NOMO-1 treated with DMSO at 0.1 percent for 48 hours (cell line): ENCODE measurements at regions not wholly inside any gene's neighbourhood (a gene's known extent, or its start where the extent isn't known, plus 50 kb on each side); places are given as distances from the start of the nearest gene placed in this dataset.
"Not testable (repeated sequence)": the region's sequence is repeated elsewhere in the genome, so short reads cannot be mapped to it uniquely, and the experiment has no call there.

ENCODE experiments used
- DNase-seq: peaks from one replicate; lab custom pipeline; 2025; ENCODE audit not compliant: unreplicated experiment; lab: John Stamatoyannopoulos, UW

- DNase-seq: no peak
These were observed 266.4 kb downstream of the CXCL12 start for GRCh38 chr10:44118500-44118899.

DNA sequence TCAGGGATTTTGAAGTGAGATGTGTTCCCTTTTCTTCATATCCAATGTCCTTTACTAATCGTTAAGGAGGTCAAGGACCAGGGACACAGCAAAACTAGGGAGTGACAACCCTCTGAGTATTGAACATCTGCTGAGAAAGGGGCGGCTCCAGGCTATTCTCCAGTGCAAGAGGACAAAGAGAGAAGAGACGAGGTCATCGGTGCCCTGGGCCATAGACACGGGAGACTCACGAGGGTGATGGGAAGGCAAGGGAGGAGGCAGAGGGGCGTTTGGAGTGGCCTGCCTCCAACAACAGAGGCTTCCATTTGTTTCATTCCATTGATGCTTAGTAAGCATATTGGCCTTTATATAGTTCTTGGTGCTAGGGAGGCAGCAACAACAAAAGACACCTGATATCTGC lies 268.4 kb downstream of the CXCL12 start:
- no peak for DNase-seq

GRCh38 chr10:44115516-44115915 lies 269.4 kb downstream of the CXCL12 start:
- DNase-seq: no peak

- no peak for DNase-seq
These were observed 270.5 kb downstream of the CXCL12 start for GRCh38 chr10:44114441-44114840.

DNA sequence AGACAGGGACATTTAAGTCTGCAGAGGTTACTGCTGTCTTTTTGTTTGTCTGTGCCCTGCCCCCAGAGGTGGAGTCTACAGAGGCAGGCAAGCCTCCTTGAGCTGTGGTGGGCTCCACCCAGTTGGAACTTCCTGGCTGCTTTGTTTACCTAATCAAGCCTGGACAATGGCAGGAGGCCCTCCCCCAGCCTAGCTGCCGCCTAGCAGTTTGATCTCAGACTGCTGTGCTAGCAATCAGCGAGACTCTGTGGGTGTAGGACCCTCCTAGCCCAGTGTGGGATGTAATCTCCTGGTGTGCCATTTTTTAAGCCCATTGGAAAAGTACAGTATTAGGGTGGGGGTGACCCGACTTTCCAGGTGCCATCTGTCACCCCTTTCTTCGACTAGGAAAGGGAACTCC lies 272.6 kb downstream of the CXCL12 start:
- DNase-seq: not testable (repeated sequence)

DNA sequence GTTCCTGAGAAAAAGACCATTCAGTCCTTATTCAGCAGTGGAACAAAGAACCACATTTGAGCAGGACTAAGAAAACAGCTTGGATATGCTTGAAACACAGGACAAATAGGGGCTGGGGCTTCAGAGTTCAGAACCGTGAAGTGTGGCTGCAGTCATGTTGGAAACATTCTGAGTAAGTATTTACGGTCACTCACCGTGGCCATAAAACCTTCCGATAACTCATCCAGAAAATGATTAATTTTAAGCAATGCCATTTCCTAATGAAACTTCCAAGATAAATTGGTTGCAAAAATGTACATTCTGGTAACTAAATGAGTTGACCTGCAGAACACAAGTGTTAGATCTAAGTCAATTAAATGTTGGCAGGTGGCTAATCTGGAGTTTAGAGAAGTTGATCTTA lies 279.2 kb downstream of the CXCL12 start:
- no peak for DNase-seq

DNA sequence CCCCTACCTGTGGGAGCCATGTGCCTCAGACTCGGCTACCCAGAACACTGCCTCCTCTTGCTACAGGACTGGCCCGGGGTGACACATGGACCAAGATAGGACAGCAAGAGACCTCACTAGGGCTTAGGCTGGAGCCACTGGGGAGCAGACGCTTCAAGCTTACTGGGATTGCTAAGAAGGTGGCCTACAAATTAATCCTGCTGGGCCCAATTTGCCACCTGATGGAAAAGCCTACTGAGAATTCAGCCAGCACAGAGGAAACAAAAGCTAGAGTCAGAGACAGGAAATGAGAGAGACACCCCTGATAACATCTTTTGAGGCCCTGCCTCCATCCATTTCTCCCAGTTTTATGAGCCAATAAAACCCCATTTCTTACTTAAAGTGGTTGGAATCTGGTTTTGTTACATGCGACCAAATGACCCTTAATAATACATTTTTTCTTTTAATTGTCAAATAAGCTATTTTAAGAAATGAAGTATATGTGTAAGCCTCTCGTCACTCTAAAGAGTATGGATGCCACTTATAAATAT lies 282.1 kb downstream of the CXCL12 start:
- no peak for DNase-seq

DNA sequence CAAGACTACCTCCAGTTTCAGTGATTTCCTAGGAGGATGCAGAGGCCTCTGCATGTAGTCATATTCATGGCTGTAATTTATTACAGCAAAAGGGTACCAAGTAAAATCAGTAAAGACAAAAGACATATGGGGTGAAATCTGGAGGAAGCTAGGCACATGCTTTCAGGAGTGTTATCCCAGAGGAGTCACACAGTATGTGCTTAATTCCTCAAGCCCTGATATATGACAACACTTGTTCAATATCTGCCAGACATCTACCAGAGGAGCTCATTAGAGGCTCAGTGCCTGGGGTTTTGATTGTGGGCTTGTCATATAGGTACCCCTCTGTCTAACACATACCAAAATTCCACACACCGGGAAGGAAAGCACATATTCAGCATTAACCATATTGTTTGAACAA lies 283.8 kb downstream of the CXCL12 start:
- DNase-seq: no peak

GRCh38 chr10:44099511-44099910 lies 285.4 kb downstream of the CXCL12 start:
- no peak for DNase-seq

GRCh38 chr10:44096217-44096616 lies 288.7 kb downstream of the CXCL12 start:
- not testable (repeated sequence) for DNase-seq

DNA sequence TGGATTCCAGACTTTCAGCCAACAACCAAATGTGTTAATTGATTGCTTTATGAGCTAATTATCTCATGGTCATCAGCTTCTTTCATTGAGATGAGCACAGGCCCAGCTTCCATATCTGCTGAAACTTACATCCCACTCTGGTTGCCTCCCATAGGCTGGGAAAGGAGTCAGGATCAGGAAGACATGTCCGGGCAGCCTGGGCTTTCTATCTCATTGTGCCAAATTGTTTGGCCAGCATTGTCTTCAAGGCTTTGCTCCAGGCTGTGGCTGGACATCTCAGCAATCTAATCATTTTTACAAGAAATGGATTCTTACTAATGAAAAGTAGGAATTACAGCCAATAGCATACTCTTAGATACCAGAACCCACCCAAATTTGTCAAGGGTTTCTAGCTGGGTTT lies 295.2 kb downstream of the CXCL12 start:
- no peak for DNase-seq

- DNase-seq: no peak
These were observed 297.5 kb downstream of the CXCL12 start for GRCh38 chr10:44087403-44087802.

GRCh38 chr10:44083719-44084400 lies 301.0 kb downstream of the CXCL12 start:
- DNase-seq: no peak

- DNase-seq: no peak
These were observed 313.4 kb downstream of the CXCL12 start for GRCh38 chr10:44071479-44071878.

DNA sequence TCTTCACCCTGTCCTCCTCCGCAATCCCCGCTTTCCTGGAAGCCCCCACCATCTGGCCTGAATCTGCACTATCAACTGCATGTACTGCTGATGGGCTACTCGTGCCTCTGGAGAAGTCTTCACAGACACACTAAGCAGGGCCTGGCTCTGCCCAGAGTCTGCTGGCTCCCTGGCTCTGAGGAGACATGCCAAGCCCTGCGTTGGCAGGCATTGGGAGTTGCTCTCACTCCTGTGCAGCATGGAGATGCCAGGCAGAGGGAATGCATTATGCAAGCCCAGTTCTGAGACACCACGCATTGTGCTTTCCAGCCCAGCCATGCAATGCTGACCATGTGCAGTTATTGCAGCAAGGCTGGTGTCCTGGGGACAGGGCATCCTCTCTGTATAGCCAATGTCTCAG lies 314.6 kb downstream of the CXCL12 start:
- DNase-seq: no peak

DNA sequence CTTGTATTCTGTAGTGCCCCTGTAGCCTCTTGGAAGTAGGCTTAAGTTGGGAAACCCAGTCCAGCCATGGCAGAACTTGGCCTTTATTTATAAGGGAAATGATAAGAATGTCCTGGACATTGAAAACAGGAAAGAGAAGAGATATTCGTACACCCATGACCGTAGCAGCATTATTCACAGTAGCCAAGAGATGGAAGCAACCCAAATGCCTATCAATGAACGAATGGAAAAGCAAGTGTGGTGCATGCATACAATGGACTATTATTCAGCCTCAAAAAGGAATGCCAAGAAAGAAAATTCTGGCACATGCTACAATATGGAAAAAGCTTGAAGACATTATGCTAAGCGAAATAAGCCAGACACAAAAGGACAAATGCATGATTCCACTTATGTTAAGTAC lies 315.3 kb downstream of the CXCL12 start:
- DNase-seq: no peak

DNA sequence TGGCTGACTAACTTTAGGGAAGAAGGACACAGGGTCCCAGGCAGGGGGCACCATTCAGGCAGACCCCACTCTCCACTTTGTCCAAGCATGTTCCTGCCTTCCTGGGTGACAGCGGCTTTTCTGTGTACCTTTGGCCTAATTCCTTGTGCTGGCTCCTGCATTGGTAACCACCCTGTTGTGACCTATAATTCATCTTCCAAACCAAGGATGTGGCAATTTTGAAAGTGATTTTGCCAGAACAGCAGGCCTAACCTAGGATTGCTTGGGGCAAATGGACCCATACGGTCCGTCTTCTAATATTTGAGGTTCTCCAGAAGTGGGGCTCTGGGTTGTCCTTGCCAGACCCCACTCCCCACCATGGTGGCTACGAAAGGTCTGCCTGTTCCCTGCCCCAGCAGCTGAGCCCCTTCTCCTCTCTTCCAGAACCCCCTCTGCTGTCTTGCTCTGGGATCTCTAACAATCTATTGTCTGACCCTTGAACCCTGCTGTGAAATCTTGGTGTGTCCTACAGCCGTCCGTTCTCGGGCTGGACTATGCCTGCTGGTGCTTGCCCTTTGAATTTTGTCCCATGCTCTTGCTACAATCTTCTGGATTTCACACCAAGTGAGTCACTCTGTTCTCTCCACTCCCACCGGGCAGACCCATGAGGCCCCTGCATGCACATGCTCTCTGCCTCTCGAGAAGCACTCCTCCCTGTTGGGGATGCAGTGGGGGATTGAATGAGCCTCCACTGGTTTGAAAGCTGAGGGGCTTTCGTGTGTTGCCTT lies 316.0 kb downstream of the CXCL12 start:
- DNase-seq: no peak

DNA sequence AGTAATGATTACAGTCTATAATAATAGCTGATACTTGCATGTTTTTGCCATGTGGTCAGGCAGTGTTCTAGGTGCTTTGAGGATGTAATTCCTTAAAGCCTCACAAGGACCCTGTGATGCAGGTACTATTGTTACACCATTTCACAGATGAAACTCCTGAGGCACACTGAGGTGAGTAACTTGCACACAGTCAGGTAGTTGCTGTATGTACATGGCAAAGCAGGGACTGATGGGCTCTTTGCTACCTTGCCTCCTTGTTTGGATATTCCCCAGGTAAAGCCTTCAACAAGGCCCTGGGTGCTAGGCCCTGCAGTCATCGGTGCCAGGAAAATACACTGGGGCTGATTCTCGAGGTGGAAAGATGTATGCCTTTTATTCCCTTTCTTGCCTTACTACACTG lies 317.5 kb downstream of the CXCL12 start:
- no peak for DNase-seq

DNA sequence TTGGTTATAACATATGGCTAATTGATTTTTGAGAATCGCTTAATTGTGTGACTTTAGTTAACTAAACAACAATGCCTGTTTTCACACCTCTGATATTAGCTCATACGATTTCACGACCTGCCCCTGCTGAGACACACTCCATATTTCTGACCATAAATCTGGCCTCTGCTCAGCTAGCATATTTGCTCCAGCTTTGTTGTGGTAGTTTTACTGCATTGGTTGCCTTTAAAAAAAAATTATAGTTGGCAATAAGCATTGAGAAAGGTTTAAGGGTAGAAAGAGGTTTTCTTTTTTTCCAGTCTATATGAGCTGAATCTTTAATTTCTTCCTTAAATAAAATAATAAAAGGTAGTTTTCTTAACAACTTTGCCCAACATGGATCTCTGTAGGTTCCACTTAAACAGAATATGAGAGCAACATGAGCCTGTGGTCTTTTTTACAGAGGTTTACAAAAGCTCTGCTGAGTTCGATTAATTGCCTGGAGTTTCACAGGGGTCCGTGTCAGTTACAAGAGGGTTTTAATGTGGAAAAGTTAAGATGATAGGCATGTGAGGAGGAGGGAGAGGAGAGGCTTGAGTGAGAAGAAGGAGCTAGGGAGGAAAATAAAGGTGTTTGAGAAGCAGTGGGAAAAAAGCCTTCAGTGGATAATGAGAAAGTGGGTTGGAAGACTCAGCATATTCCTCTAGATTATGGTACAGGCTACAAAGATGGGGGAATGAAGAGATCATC lies 318.2 kb downstream of the CXCL12 start:
- DNase-seq: no peak

DNA sequence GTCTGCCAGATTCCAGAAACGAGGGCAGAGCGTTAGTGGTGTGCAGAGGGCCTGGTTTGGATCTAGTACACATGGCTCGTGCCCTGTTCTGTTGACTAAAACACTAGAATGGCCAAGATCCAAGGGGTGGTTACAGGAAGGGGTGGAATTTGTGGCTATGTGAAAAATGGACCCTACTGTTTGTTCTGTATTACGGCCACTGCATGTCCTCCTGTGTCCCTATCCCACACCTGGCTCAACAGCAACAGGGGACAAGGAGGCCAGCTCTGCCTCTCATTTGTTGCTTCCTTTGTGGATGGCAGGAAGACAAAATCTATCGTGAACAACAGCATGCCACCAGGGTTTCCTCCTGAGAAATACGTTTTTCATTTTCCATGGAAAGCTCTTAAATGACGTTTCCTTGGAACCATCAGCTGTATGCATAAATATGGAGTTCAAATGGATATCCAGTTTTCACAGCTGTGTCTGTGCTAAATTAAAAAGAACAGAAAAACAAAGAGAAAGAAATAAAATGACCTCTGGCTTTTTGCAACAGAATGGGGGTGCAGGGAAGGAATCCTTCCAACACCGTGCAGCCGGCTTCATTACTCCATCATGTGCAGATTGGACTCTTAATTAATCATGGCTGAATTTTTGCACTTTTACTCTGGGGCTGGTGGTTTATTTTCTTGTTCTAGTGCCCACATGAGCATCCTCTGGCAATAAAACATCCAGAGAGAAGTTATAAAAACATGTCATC lies 318.9 kb downstream of the CXCL12 start:
- DNase-seq: no peak
